Neural progenitor cell (in vitro differentiated cells): ENCODE measurements at regions not wholly inside any gene's neighbourhood (a gene's known extent, or its start where the extent isn't known, plus 50 kb on each side); places are given as distances from the start of the nearest gene placed in this dataset.
A peak's percentile ranks its signal among the peaks of the same experiment; 100 is the strongest.

ENCODE experiments used
- DNase-seq: peaks from one replicate; pipeline ENCODE4 v3.0.0-alpha.2; 2016; ENCODE audit warnings: low spot score
- H2AFZ ChIP-seq: fragments of 200-600 bp; sonication (generic); replicated peaks from 2 replicates; pipeline ENCODE4 v1.6.1; 2016; ENCODE audit warnings: antibody characterized with exemption
- H3F3A ChIP-seq: fragments of 200-600 bp; sonication (generic); 2 replicates; pipeline ENCODE4 v1.6.1; 2016; ENCODE audit warnings: antibody characterized with exemption, low read depth
- H3K27ac ChIP-seq: fragments of 200-600 bp; sonication (generic); 2 replicates; pipeline ENCODE4 v1.5.1; 2016; ENCODE audit warnings: mild to moderate bottlenecking
- H3K27me3 ChIP-seq: fragments of 200-600 bp; sonication (generic); 2 replicates; pipeline ENCODE4 v1.6.1; 2016; ENCODE audit warnings: mild to moderate bottlenecking, moderate library complexity
- H3K36me3 ChIP-seq: fragments of 200-600 bp; sonication (generic); 2 replicates; pipeline ENCODE4 v1.5.1; 2016
- H3K4me1 ChIP-seq: fragments of 200-600 bp; sonication (generic); 2 replicates; pipeline ENCODE4 v1.6.1; 2016; ENCODE audit warnings: mixed run types
- H3K4me2 ChIP-seq: fragments of 200-600 bp; sonication (generic); 2 replicates; pipeline ENCODE4 v1.6.1; 2016
- H3K4me3 ChIP-seq: fragments of 200-600 bp; sonication (generic); 2 replicates; pipeline ENCODE4 v1.5.1; 2016
- H3K79me2 ChIP-seq: fragments of 200-600 bp; sonication (generic); 2 replicates; pipeline ENCODE4 v1.6.1; 2016; ENCODE audit warnings: low read depth
- H3K9ac ChIP-seq: fragments of 200-600 bp; sonication (generic); 2 replicates; pipeline ENCODE4 v1.6.1; 2016
- H3K9me3 ChIP-seq: fragments of 200-600 bp; sonication (generic); 2 replicates; pipeline ENCODE4 v1.5.1; 2016; ENCODE audit warnings: low read depth
- H4K20me1 ChIP-seq: fragments of 200-600 bp; sonication (generic); 2 replicates; pipeline ENCODE4 v1.6.1; 2016; ENCODE audit warnings: low read depth
- H3K27ac Mint-ChIP-seq: 3 replicates; pipeline ENCODE4 v1.8.0; 2021; ENCODE audit warnings: mixed read lengths
- H3K27me3 Mint-ChIP-seq: 2 replicates; pipeline ENCODE4 v1.8.0; 2022; ENCODE audit warnings: low read depth, mild to moderate bottlenecking, inconsistent platforms, moderate library complexity, mixed read lengths; ENCODE audit not compliant: insufficient read depth
- H3K36me3 Mint-ChIP-seq: 3 replicates; pipeline ENCODE4 v1.8.0; 2021; ENCODE audit warnings: mixed read lengths
- H3K4me1 Mint-ChIP-seq: 3 replicates; pipeline ENCODE4 v1.8.0; 2021; ENCODE audit warnings: mixed read lengths
- H3K4me3 Mint-ChIP-seq: 3 replicates; pipeline ENCODE4 v1.8.0; 2021; ENCODE audit warnings: mild to moderate bottlenecking, moderate library complexity, mixed read lengths
- H3K9me3 Mint-ChIP-seq: 3 replicates; pipeline ENCODE4 v1.8.0; 2020; ENCODE audit warnings: mixed read lengths
- EZH2 ChIP-seq: fragments of 200-600 bp; sonication (generic); IDR thresholded peaks from 2 replicates; pipeline ENCODE4 v1.6.1; 2017; ENCODE audit warnings: antibody characterized with exemption, mild to moderate bottlenecking, moderate library complexity
- EZH2phosphoT487 ChIP-seq: fragments of 200-600 bp; sonication (generic); IDR thresholded peaks from 2 replicates; pipeline ENCODE4 v1.6.1; 2017; ENCODE audit warnings: antibody characterized with exemption
- TF ChIP-seq, protein P1 (sequence below): fragments of 200-600 bp; sonication (generic); IDR thresholded peaks from 2 replicates; pipeline ENCODE4 v1.5.1; 2017; ENCODE audit warnings: antibody characterized with exemption, mild to moderate bottlenecking

DNA sequence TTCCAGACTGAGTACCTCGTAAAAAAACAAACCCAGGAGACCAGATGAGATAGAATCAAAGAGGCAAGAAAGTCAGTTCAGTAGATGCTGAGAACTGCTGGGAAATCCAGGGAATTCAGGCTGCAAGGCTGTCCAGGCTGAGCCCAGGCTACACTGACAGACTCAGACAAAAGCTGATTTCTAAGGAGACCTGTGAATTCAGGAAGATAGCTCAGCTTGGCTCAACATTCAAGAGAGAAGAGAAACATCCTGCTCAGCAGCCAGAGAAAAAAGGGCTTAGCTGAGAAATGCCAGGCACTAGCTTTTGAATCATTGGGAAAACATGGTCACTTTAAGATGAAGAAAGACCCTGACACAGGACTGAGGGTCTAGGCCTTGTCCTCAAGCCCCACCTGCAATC lies 118.2 kb upstream of the SLC44A1 start:
- Mint-ChIP-seq H3K4me1 (peaks cover 20% of the 10 kb centered on the region), H3K36me3 (no peaks in the 10 kb centered on the region), H3K4me3 (no peak overlapping the region), H3K9me3 (peaks cover 10% of the 10 kb centered on the region), H3K27ac (peak overlapping the region; percentile 89), H3K27me3 (no peaks in the 10 kb centered on the region)
- Histone ChIP-seq H3K27ac (peak overlapping the region; percentile 82), H3F3A (peaks cover 6% of the 10 kb centered on the region), H3K27me3 (no peaks in the 10 kb centered on the region), H4K20me1 (no peaks in the 10 kb centered on the region), H3K9ac (no peak overlapping the region), H3K36me3 (no peaks in the 10 kb centered on the region), H3K4me1 (peaks cover 6% of the 10 kb centered on the region), H3K4me3 (no peak overlapping the region), H3K4me2 (no peak overlapping the region), H3K79me2 (no peaks in the 10 kb centered on the region), H3K9me3 (no peaks in the 10 kb centered on the region), H2AFZ (peak overlapping the region; percentile 4)
- no peak for TF ChIP-seq EZH2phosphoT487
- no peak for TF ChIP-seq EZH2
- TF ChIP-seq, protein P1, sequence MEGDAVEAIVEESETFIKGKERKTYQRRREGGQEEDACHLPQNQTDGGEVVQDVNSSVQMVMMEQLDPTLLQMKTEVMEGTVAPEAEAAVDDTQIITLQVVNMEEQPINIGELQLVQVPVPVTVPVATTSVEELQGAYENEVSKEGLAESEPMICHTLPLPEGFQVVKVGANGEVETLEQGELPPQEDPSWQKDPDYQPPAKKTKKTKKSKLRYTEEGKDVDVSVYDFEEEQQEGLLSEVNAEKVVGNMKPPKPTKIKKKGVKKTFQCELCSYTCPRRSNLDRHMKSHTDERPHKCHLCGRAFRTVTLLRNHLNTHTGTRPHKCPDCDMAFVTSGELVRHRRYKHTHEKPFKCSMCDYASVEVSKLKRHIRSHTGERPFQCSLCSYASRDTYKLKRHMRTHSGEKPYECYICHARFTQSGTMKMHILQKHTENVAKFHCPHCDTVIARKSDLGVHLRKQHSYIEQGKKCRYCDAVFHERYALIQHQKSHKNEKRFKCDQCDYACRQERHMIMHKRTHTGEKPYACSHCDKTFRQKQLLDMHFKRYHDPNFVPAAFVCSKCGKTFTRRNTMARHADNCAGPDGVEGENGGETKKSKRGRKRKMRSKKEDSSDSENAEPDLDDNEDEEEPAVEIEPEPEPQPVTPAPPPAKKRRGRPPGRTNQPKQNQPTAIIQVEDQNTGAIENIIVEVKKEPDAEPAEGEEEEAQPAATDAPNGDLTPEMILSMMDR, result no peak
- DNase-seq, result peak; percentile 54

DNA sequence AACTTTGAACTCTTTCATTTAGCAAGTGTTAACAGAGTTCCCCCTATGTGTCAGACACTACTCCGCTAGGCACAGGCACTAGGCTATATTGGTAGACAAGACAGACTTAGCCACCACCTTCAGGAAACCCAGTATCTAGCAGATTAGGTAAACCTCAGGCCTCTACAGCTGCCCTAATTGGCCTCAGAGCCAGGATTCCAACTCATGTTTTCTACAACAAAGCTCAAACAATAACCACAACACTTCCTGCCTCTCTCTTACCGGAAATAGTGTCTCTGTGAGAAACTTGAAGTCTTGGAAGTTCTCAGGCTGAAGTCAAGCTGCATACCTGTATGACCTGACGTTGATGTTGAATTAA lies 116.6 kb upstream of the SLC44A1 start:
- Mint-ChIP-seq H3K4me1 (peaks cover 20% of the 10 kb centered on the region), H3K27me3 (peaks cover 3% of the 10 kb centered on the region), H3K9me3 (peaks cover 7% of the 10 kb centered on the region), H3K4me3 (no peak overlapping the region), H3K36me3 (no peaks in the 10 kb centered on the region), H3K27ac (no peak overlapping the region)
- H3K4me1 ChIP-seq, result peaks cover 6% of the 10 kb centered on the region
- H3K27ac ChIP-seq, result no peak overlapping the region
- H3K9ac ChIP-seq, result no peak overlapping the region
- TF ChIP-seq EZH2 (no peak), EZH2phosphoT487 (no peak)
- TF ChIP-seq, protein P1, result no peak
- H2AFZ ChIP-seq, result no peak overlapping the region
- no peaks in the 10 kb centered on the region for H3K36me3 ChIP-seq
- no peak overlapping the region for H3K4me2 ChIP-seq
- H3F3A ChIP-seq, result peaks cover 6% of the 10 kb centered on the region
- no peaks in the 10 kb centered on the region for H3K27me3 ChIP-seq
- H3K4me3 ChIP-seq, result no peak overlapping the region
- no peaks in the 10 kb centered on the region for H3K9me3 ChIP-seq
- no peaks in the 10 kb centered on the region for H4K20me1 ChIP-seq
- no peaks in the 10 kb centered on the region for H3K79me2 ChIP-seq
- no peak for DNase-seq

DNA sequence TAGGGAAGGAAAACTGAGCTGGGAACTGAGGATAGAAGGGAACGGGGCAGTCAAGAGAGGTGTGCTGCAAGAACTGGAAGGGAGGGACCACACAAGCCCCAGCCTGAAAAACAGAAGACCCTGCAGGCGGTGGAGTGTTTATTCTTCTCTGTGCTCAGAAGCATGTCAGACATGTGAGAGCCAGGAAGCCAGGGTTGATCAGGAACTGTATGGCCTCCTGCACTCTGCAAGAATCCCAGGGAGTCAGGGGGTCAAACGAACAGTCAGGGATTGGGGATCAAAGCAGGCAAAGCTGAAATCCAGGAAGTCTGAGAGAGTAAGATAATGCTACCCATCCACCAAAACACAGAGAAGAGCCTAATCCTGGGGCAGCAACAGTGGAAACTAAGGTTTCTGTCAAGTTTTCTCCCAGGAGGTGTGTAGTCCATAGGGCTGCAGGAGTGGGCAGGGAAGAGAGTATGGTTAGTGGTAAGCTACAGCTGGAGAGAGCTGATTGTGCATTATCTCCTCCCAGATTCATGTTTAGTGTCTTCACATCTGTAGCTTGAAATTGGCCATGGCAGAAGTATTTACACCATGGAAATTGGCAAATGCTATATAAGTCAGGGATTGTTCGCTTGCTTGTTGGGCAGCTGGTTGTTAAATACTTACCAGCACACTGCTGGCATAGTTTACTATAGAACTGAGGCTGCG lies 115.4 kb upstream of the SLC44A1 start:
- no peaks in the 10 kb centered on the region for H3K9me3 ChIP-seq
- no peak overlapping the region for H3K4me2 ChIP-seq
- H3K9ac ChIP-seq, result no peak overlapping the region
- peaks cover 6% of the 10 kb centered on the region for H3F3A ChIP-seq
- DNase-seq, result peak; percentile 3
- H3K27ac Mint-ChIP-seq, result peak overlapping the region; percentile 22
- H3K36me3 ChIP-seq, result no peaks in the 10 kb centered on the region
- H3K36me3 Mint-ChIP-seq, result no peaks in the 10 kb centered on the region
- no peak overlapping the region for H3K4me3 ChIP-seq
- TF ChIP-seq, protein P1, result no peak
- no peak for TF ChIP-seq EZH2phosphoT487
- no peak for TF ChIP-seq EZH2
- H3K4me1 Mint-ChIP-seq, result peaks cover 20% of the 10 kb centered on the region
- peaks cover 7% of the 10 kb centered on the region for H3K9me3 Mint-ChIP-seq
- peak overlapping the region; percentile 27 for H3K4me3 Mint-ChIP-seq
- no peaks in the 10 kb centered on the region for H4K20me1 ChIP-seq
- H2AFZ ChIP-seq, result no peak overlapping the region
- H3K27ac ChIP-seq, result no peak overlapping the region
- H3K4me1 ChIP-seq, result peaks cover 6% of the 10 kb centered on the region
- H3K27me3 Mint-ChIP-seq, result peaks cover 3% of the 10 kb centered on the region
- no peaks in the 10 kb centered on the region for H3K27me3 ChIP-seq
- no peaks in the 10 kb centered on the region for H3K79me2 ChIP-seq
